SKM-1 treated with dmso at 0.1 percent for 144 hours (cell line): ENCODE measurements at regions not wholly inside any gene's neighbourhood (a gene's known extent, or its start where the extent isn't known, plus 50 kb on each side); places are given as distances from the start of the nearest gene placed in this dataset.

Experiments used
- DNase-seq: peaks from one replicate; lab custom pipeline; 2025; ENCODE audit not compliant: unreplicated experiment; lab: John Stamatoyannopoulos, UW

DNA sequence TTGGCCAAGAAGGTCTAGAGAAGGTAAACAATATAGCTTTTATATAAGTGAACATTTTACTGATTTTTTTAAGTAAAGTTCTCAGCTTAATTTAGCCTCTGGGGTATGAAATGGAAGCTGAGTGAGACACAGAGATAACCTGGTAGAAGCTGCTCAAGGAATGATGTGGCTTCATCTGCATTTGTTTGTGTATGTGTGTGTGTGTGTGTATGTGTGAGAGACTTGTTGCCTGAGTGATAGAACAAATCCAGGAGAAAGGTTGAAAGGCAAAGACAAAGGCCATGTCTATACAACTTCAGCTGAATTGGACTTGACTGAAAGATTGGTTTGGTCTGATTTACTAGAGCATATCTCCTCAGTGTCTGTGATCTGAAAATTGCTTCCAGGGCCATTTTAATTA, 63.6 kb downstream of the PCDH7 start:
- no peak for DNase-seq

DNA sequence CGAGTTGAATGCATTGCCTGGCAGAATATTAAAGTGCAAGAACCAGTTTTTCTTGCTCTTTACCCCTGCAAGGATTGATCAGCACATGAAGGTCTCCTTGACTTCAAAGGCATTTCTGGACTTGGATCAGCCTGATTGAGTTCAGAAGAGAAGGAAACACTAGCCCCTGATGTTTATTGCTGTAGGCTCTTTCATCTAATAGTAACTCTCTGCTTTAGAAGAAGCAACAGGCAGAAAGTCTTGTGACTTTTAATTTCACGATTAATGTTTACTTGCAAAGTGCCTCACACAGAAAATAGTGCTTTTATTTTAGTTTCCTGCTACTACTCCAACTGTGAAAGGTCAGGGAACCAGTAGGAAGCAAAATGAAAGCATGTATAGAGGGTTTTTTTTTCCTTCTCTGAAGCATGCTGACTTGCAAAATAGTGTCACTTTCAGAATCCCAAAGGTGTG, 69.1 kb downstream of the PCDH7 start:
- no peak for DNase-seq

DNA sequence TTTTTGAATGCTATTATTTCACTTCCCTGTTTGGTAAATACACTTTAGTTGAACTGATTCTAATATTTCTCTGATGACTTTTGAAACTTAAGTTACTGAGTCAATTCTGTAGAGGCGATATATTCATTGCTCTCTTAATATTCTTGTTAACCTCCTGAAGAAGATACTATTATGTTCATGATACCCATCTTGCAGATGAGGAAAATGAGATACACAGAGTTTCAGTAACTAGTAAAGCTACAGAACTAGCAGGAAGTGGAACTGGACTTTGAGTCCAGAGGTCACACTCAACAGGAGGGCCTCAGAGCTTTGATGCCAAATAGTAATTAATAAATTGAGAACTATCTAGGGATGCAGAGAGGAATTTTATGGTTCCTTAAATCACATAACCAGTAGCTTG, 70.0 kb downstream of the PCDH7 start:
- DNase-seq = no peak

DNA sequence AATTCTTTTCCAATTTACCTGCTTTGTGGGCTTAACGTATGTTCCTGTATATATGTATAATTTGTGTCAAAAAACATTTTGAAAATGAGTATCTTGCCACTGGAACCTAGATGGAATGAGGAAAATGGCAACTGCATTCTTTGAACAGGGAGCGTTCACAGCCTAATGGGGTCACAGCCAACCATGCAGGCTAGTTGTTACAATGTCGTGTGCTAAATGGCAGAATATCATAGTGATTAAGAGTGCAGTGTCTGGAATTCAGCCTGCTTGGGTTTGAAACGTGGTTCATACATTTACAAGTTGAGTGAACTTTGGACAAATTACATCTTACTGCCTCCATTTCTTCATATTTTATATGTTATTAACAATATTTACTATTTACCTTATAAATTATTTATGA, 70.8 kb downstream of the PCDH7 start:
- no peak for DNase-seq

DNA sequence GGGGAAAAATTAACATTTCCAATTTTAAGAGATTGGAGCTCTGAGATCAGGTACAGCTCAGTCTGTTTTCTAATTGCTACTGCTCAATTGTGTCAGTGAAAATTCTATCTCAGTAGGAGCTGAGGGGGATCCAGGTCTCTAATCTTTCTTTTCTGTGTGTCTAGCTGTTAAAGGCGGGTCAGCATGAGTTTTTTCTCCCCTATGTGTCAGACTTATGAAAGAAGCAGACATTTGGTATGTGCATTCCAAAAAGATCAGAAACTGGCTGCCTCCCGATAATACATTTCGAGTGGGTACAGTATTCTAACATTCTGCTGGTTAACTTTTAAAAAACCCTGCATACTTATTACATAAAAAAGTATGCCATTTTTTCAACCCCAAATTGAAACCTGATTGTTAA, 72.4 kb downstream of the PCDH7 start:
- no peak for DNase-seq

DNA sequence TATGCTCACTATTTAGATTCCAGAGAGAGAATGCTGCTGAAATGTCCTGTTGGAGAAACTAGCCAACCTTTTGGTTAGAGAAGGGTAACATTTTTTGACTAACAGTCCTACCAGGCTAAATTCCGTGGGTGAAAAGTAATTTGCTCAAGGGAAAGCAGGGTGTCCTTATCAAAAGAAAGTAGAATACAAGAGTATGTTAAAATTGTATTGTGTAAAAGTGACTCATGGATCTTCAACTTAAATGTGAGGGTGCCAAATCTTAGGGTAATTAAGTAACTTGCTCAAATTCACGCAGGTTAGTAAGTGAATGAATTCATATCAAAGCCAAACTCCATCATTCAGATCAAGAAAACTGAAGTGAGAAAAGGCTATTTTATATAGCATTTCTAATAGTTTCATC, 81.7 kb downstream of the PCDH7 start:
- DNase-seq = no peak

DNA sequence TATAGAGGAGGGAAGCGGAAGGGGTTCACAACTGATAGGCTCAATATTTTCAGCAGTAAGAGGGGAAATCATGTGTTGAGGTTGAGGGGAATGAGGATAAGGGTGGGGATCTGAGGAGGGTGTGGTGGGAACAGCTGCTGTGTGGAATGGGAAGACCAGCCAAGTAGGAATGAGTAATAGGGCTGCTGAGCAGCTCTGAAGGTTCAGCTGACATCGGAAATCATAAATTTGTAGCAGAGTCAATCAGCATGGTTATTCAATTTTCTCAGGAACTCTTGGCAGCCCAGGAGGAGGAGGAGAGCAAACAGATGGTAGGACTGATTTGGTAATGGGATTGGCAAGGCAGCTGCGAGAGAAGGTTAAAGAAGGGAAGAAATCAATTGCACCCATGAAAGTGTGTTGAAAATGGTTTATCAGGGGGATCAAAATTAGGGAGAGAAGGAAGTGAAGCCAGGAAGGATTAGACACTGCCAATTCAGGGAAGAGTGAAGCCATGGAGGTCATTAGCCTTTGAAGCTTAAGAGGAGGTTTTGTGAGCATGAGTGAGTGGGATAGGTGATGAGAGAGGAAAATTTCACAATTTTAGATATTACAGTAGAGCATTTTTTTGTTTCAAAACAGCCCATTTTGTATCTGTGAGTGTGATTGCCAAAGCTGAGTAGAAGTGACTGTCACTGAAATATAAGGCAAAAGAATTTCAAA, 82.6 kb downstream of the PCDH7 start:
- DNase-seq = no peak

DNA sequence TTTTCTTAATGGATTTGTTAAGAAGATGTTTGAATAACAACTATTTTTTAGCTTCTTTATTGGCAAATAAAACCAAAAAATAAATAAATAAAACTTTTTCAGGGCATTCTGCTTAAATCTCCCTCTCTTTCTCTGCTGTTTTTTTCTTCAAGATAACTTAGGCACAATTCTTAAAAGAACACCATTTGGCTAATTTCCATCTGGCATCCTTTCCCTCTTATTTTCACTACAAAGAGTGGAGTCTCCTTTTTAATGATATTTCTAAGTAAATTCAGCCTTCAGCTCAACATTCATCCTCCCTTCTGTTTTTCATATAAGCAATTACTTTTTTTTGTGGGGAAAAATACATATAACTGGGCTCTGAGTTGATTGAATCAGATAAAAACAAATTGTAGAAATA, 88.1 kb downstream of the PCDH7 start:
- no peak for DNase-seq

DNA sequence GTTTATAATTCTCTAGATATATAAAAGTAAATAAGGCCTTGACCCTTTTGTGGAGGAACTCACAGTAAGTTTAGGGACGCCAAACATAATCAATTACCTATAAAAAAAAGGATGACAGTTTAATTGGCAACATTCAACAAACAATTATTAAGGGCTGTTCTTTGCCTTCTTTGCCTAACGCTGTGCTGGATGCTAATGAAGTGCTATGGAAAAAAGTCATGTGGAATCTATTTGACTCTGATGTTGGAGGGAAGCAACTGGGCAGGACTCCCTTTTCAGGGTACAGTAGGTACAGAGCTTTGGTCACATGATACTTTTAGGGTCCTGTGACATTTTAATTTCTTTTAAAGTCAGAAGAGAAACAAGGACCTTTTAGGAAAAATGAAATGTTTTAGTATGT, 91.1 kb downstream of the PCDH7 start:
- DNase-seq = no peak

DNA sequence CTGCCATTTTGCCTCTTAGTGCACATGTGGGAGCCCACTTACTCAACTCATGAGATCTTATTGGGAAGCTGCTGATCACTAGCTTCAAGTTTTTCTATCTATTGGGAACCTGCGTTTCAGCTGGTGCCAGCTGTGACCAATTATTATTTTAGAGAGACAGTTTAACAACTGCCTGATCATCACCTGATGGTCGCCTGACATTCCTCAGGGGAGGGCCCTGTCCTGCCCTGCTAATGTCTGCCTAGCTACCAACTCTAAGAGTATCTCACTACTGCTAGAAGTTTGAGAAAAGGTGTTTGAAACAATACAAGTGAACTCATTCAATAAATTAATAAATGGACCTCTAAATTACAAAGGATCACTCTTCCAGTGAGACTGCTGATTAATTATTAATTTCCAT, 95.5 kb downstream of the PCDH7 start:
- no peak for DNase-seq

DNA sequence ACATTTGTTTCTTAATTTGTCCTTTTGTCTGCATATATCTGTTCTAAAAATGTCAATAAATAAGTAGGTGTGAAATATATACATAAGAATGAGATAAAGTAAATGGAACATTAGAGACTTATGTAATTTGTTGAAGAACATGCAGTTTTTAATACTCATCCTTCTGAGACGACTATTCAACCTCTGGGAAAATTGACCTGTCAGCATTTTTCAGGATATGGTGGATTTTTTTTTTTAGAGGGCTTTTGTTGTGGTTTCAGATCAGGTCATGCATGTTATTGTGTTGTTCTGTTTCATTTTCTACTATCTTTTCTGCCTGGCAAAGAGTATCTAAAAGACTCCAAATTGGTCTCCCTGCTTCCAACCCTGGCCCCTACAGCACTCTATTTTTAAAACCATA, 97.3 kb downstream of the PCDH7 start:
- DNase-seq = no peak

DNA sequence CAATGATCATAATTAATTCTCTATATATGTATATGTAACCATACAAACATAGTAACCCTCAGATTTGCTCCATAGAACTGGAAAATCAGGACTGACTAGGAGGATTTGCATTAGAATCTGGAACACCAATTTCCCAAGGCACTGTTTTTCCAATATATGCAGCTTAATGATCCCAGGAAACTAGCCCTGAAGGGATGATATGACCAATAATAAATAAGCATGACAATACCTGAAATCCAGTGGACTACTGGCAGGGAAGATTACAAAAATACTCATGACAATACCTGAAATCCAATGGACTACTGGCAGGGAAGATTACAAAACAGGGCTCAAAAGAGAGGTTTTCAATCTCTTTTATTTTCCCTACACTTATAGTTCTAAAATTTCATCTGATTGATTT, 98.4 kb downstream of the PCDH7 start:
- no peak for DNase-seq

DNA sequence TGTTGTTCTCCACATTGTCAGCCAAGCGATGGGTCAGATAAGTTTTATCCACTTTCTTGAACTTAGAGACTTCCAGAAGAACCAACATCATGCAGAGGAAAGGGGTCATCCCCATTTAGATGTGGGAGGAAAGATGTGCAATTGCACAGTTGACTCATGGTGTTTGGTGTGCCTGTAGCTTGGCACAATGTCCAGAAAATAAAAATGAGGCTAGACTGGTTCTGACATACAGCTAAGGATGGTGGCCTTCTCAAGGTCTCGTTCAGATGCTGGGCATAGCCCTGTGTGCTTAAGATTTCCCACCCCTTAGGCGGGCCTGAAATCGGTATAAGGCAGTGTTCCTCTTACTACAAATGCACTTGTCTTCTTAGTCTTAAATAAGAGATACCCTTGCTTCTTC, 101.1 kb downstream of the PCDH7 start:
- DNase-seq = no peak

DNA sequence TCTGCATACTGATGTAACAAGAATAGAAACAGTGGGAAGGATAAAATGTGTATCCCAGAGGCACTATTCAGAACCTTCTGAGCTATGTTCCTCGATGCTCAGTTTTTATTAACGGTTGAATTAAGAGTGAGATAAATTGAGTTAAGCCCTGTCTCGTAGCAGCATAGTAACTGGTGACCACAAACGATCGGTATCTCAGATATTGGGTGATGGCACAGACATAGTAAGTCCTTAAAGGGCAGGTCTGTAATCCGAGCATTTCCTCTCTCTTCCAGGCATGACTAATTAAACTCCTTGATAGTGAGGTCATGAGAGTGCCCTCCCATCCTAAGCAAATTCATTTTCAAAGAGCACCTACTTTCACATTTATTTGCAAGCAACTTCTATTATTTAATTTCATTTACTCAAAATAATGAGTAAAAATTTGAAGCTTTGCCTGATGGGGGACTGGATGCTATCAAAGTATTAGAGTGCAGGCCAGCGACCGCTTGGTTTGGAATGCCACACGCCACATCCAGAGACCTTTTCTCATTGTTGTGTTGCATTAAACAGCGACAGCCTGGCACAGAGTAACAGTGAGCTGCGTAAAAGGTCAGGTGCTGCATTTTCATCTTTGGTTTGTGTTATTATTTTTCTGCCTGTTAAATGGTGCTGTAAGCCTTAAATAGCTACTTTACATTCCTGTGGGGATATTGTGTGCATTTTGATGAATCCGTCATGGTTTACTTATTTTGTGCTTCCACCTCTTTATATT, 101.9 kb downstream of the PCDH7 start:
- no peak for DNase-seq

DNA sequence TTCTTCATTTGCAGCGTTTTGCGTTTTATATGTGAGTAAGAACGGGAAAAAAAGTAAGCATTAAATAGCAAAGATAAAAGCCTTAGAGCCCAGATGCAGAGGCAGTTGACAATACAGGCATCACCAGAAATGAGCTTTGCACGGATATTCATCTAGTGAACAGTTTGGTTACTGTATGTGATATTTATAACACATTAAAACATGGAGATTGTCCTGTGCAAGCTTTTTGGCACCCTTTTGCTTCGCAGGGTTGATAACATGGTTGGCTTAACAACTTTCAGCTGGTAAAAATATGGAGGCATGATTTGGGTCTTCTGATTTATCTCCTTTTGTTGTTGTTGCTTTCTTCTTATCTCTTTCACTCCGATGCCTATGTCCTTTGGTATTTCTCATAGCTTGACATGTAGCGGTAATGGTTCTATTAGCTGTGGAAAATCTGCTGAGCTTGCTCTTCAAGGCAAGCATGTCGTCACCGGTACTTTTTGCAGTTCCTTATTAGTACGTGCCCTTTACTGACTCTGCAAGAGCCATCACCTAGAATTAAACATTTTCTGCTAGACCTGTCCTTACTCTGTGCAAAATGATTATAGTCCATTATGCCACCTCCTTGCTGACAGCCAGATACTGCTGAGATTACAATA, 102.9 kb downstream of the PCDH7 start:
- DNase-seq = no peak

DNA sequence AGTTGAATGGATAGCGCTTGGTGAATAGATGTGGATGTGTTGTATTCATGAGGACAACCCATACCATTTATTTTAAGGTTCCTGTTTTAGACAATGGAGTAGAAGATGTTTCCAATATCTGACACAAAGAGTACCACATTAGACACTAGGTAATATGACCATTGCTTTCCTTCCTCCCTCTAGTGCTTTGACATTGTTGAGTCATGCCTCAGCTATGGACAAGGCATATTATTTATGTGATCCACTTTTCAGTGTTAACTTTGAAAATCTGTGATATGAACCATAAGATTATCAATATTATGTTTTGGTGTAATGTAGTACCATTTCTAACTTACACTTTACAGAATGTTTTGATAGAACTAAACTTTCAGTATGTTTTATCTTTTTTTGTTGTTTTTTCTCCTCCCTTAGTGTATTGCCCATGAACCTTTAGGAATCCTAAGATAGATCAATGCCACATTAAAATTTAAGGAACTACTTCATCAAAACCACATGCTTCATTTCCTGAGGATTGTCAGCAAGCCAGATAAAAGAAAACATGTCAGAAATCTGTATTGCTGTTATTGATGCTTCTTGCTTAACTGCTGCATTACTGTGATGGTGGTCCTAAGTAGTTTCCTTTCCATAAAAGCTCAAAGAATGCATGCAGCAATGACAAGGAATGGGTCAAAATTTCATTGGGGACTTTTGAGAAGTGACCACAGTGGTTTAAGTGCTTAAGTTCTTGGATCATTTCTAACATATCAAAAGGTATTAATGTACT, 105.0 kb downstream of the PCDH7 start:
- DNase-seq = no peak

DNA sequence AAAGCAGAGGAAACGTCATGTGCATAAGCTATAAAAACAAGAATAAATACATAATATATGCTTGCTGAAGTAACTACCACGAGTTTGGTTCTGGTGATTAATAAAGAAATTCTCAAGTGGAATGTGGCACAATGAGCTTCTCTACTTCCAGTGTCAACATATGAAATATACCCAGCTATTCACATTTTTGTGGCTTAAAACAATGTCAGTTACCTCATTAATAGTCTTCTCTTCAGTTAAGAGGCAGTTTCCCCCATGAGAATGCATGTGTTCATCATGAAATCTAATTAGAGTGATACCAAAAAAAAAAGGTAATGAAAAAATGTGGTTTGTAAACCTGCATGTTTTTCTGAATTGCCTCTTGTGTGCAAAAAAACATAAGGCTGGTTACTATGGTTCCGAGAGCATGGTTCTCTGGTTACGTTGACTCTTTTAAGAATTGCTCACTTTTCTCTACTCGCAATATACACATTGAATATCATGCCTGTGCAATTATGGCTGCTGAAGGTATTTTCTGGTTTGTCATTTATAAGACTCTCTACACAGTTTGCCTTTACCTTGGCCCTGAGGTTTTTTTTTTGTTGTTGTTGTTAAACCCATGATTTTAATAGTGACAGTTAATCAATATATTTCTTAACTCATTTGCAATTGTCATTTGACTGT, 108.2 kb downstream of the PCDH7 start:
- DNase-seq = no peak

DNA sequence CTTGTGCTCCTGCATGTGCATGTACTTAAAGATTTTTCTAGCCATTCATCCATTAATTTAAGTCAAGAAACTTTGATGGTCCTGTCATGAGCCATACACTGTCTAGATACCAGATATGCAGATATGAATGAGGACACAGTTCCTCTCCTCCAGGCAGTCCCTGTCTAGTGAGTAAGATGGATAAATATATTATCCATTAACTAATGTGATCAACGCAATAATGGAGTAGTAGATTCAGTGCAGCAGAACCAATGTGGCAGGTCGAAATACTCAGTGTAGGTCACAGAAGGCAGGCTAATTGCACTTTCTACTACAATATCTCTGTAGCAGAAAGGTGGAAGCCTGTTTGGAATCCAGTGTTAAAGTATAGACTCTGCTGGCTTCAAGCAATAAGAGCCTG, 112.5 kb downstream of the PCDH7 start:
- DNase-seq = no peak

DNA sequence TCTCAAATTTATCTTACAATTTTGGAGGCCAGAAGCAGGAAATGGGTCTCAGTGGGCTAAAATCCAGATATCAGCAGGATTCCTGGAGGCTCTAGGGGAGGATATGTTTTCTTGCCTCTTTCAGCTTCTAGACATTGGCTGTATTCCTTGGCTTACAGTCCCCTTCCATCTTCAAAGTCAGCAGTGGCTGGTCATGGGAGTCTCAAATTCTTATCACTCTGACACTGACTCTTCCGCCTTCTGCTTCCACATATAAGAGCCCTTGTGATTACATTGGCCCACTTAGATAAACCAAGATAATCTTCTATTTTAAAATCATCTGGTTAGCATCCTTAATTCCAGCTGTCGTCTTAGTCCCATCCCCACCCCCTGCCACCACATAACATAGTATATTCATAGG, 113.0 kb downstream of the PCDH7 start:
- no peak for DNase-seq

DNA sequence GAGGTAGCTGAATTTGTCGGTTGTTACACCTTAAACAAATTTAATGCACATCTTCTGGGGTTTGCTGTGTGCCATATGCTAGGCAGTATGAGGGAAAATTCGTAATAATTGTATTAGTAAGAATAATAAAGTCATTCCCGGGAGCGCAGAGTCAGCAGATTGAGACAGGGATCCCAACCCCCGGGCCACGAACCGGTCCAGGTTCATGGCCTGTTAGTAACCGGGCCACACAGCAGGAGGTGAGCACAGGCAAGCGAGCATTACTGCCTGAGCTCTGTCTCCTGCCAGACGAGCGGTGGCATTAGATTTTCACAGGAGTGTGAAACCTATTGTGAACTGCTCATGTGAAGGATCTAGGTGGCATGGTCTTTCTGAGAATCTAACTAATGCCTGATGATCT, 114.9 kb downstream of the PCDH7 start:
- DNase-seq = no peak

DNA sequence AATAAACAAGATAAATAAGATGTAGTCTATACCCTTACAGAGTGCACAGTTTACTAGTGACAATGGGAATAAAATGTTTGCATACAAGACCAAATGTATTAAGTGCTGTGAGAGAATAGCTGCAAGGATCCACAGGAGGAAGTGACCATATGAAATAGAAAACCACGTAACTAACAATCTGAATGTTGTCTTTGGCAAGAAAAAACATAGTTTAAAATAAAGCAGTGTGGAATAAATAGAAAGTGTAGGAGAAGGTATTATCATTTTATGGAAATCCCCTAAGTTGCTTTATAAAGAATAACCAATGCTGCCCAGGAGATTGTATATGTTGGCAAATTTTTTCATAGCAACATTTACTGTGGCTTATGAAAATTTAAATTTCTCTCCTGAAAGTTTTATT, 116.1 kb downstream of the PCDH7 start:
- no peak for DNase-seq
